Activated T-helper 2 cell treated with anti-CD3 and anti-CD28 coated beads, Interferon-gamma antibody, Interleukin-2, Interleukin-4, amounts not matched to agents 10 μg/mL and 5 μg/mL and 100 μg/mL, durations not matched to agents 14 hours and 24 hours and 36 hours (primary cell): ENCODE measurements at regions not wholly inside any gene's neighbourhood (a gene's known extent, or its start where the extent isn't known, plus 50 kb on each side); places are given as distances from the start of the nearest gene placed in this dataset.
"Not testable (repeated sequence)": the region's sequence is repeated elsewhere in the genome, so short reads cannot be mapped to it uniquely, and the experiment has no call there.

ENCODE experiments used
- DNase-seq: peaks from one replicate; pipeline ENCODE4 v3.0.0; 2021; ENCODE audit warnings: low spot score
- H3K27ac Mint-ChIP-seq: one replicate; pipeline ENCODE4 v1.8.0; 2021; ENCODE audit warnings: mixed read lengths
- H3K27me3 Mint-ChIP-seq: one replicate; pipeline ENCODE4 v1.8.0; 2021; ENCODE audit warnings: low read depth, mixed read lengths
- H3K36me3 Mint-ChIP-seq: one replicate; pipeline ENCODE4 v1.8.0; 2021; ENCODE audit warnings: low read depth, mixed read lengths
- H3K4me1 Mint-ChIP-seq: one replicate; pipeline ENCODE4 v1.8.0; 2021; ENCODE audit warnings: low read depth, mixed read lengths
- H3K4me3 Mint-ChIP-seq: one replicate; pipeline ENCODE4 v1.8.0; 2021; ENCODE audit warnings: low read depth, mild to moderate bottlenecking, moderate library complexity, mixed read lengths
- H3K9me3 Mint-ChIP-seq: one replicate; pipeline ENCODE4 v1.8.0; 2021; ENCODE audit warnings: mixed read lengths
- intact Hi-C: fragments of 100-400 bp; cut with micrococcal nuclease; formaldehyde crosslinking; loops from one replicate; pipeline ENCODE4 v1.15.1; 2023

GRCh38 chr5:41995193-41995592 lies 70.1 kb downstream of the FBXO4 start:
- intact Hi-C loops = no loop called here
- Mint-ChIP-seq H3K9me3 (peaks cover 5% of the 10 kb centered on the region), H3K36me3 (no peaks in the 10 kb centered on the region), H3K27me3 (peaks cover 8% of the 10 kb centered on the region), H3K4me3 (no peak overlapping the region), H3K4me1 (no peaks in the 10 kb centered on the region), H3K27ac (no peak overlapping the region)
- DNase-seq = no peak

DNA sequence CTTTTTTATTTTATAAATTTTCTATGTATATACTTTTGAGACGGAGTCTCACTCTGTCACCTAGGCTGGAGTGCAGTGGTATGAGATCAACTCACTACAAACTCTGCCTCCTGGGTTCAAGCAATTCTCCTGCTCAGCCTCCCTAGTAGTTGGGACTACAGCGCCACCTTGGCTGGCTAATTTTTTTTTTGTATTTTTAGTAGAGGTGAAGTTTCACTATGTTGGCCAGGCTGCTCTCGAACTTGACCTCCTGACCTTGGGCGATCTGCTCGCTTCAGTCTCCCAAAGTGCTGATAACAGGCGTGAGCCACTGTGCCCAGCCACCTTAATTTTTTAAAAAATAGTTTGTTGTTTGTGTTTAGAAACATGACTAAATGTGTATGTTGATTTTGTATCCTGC lies 76.6 kb downstream of the FBXO4 start:
- no peaks in the 10 kb centered on the region for H3K4me1 Mint-ChIP-seq
- H3K36me3 Mint-ChIP-seq = no peaks in the 10 kb centered on the region
- intact Hi-C loops = loop anchor here (10.0 kb wide), 1 partner anchor 763 kb away; no protein-coding TSS in a partner anchor
- H3K9me3 Mint-ChIP-seq = peaks cover 5% of the 10 kb centered on the region
- no peak for DNase-seq
- peaks cover 10% of the 10 kb centered on the region for H3K27me3 Mint-ChIP-seq
- no peak overlapping the region for H3K4me3 Mint-ChIP-seq
- no peak overlapping the region for H3K27ac Mint-ChIP-seq

DNA sequence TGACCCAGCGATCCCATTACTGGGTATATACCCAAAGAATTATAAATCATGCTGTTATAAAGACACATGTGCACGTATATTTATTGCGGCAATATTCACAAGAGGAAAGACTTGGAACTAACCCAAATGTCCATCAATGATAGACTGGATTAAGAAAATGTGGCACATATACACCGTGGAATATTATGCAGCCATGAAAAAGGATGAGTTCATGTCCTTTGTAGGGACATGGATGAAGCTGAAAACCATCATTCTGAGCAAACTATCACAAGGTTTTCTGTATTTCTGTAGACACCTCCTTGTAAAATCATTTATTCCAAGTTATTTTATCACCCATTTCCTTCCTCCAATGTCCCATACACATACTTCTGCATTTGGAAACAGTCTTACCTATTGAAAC lies 78.8 kb downstream of the FBXO4 start:
- not testable (repeated sequence) for H3K4me3 Mint-ChIP-seq, DNase-seq, H3K36me3 Mint-ChIP-seq, H3K9me3 Mint-ChIP-seq, H3K27ac Mint-ChIP-seq, H3K4me1 Mint-ChIP-seq
- intact Hi-C loops = loop anchor here (2.0 to 10.0 kb wide), 2 partner anchors 147 to 761 kb away; no protein-coding TSS in a partner anchor
- H3K27me3 Mint-ChIP-seq = peaks cover 10% of the 10 kb centered on the region

DNA sequence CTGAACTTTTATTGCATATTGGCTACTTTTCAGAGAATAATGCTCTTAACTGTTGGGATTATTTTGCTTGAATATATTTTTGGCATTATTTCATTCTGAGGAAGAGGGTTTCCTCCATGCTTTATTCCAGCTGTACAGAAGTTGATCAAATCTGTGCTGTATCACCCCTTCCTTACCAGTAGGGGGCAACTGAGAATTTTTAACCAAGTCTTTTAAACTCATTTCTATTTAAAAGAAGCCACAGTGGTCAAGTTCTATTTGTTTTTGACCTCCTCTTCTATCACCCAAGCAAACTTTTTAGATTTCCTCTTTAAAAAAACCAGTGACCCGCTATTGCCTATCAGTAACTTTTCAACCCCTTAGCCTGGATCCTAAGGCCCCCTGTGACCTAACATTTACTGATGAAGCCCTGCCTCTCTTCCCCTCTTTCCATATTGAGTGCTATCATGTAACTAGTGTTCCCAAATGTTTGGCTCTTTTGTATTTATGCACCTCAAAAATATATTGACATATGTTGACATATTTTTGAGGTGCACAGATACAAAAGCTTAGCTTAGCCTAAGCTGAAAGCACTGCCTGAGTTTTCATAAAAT lies 80.6 kb downstream of the FBXO4 start:
- H3K27ac Mint-ChIP-seq = no peak overlapping the region
- no peaks in the 10 kb centered on the region for H3K36me3 Mint-ChIP-seq
- H3K27me3 Mint-ChIP-seq = peaks cover 7% of the 10 kb centered on the region
- no peak overlapping the region for H3K4me3 Mint-ChIP-seq
- no peak for DNase-seq
- intact Hi-C loops = loop anchor here (2.0 to 10.0 kb wide), 2 partner anchors 149 to 759 kb away; no protein-coding TSS in a partner anchor
- no peaks in the 10 kb centered on the region for H3K4me1 Mint-ChIP-seq
- no peaks in the 10 kb centered on the region for H3K9me3 Mint-ChIP-seq

DNA sequence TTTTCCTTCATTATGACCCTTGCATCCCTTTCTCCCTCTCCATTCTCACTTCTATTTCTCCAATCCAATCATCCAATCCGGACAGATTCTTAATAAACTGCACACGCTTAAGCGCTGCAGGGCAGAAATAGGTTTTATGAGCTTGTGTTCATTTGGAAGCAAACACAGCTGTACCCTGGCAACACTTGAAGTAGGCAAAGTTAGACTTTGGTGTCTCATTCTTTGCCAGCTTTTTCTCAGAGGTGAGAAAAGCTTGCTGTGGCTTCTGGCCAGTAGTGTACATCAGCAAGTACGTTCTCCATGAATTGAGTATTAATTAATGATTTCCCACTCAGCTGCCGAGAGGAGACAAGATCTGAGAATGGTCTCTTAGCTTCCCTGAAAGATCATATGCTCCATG lies 88.5 kb downstream of the FBXO4 start:
- no peaks in the 10 kb centered on the region for H3K4me1 Mint-ChIP-seq
- DNase-seq = no peak
- H3K27ac Mint-ChIP-seq = no peak overlapping the region
- intact Hi-C loops = no loop called here
- no peak overlapping the region for H3K4me3 Mint-ChIP-seq
- no peaks in the 10 kb centered on the region for H3K36me3 Mint-ChIP-seq
- peaks cover 8% of the 10 kb centered on the region for H3K27me3 Mint-ChIP-seq
- no peaks in the 10 kb centered on the region for H3K9me3 Mint-ChIP-seq

DNA sequence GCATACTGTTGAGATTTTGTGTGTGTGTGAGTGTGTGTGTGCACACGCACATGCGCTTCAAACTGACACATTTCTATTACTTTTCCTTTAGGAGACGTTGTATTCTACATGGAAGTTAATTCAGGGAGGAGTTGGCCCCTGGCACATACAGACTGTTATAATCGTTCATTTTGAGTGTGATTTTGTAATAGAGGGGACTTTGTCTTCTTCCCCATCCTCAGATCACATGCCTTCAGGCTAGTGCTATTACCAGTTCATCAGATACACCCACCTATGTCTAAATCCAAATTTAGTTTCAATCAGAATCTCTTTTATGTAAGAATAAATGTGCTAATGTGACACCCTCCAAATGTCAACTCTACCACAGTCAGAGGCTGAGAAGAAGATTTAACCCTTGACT lies 90.2 kb downstream of the FBXO4 start:
- Mint-ChIP-seq H3K4me3 (no peak overlapping the region), H3K9me3 (no peaks in the 10 kb centered on the region), H3K27ac (no peak overlapping the region), H3K36me3 (no peaks in the 10 kb centered on the region), H3K4me1 (no peaks in the 10 kb centered on the region), H3K27me3 (peaks cover 9% of the 10 kb centered on the region)
- intact Hi-C loops = no loop called here
- no peak for DNase-seq

DNA sequence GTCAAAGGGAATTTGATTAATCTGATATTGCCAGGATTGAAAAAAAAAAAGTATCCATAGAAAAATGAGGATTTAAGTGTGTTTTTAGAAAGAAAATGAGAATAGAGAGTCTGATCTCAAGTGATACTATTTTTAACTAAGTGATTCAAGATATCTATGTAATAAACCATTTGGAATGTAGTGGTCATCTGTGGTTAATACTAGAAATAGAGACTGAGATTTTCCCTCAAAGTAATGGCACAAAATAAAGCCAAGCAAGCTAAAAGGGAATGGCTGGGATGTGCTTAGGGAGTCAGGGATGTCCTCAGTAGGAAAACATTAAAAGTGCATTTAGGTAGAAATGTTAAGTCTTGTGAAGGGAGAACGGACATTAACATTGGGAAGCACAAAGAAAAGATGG lies 90.6 kb downstream of the FBXO4 start:
- DNase-seq = no peak
- intact Hi-C loops = no loop called here
- no peaks in the 10 kb centered on the region for H3K4me1 Mint-ChIP-seq
- H3K9me3 Mint-ChIP-seq = no peaks in the 10 kb centered on the region
- H3K27me3 Mint-ChIP-seq = peaks cover 9% of the 10 kb centered on the region
- H3K4me3 Mint-ChIP-seq = no peak overlapping the region
- H3K36me3 Mint-ChIP-seq = no peaks in the 10 kb centered on the region
- no peak overlapping the region for H3K27ac Mint-ChIP-seq

DNA sequence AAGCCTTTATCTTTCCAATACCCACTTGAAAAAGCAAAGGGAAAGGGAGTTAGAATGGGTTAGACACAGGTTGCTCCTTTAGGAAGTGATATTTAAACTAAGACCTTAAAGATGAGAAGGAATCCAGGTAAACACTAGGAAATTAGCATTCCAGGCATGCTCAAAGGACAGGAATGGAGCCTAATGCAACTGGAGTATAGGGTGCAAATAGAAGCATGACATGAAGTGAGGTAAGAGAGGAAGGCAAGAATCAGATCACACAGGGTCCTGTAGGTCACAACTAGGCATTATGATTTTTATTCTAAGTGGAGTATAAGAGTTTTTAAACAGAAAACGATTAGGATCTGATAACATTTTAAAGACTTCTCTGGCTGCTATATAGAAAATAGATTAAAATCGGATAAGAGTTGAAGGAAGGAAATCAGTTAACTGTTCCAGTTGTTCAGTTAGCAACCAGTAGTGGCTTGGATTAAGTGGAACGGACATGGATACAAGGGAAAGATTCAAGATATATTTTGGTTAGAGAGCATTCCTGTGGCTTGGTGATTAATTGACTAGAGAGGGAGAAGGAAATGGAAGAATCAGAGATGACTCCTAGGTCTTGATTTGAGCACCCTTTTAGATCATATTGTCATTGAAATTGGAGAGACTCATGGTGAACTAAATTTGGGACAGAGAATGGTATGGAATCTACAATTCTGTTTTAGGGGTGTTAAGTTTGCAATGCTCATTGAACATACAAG lies 95.9 kb downstream of the FBXO4 start:
- H3K27ac Mint-ChIP-seq = no peak overlapping the region
- intact Hi-C loops = no loop called here
- H3K9me3 Mint-ChIP-seq = no peaks in the 10 kb centered on the region
- H3K36me3 Mint-ChIP-seq = no peaks in the 10 kb centered on the region
- H3K4me1 Mint-ChIP-seq = no peaks in the 10 kb centered on the region
- no peak overlapping the region for H3K4me3 Mint-ChIP-seq
- H3K27me3 Mint-ChIP-seq = peaks cover 15% of the 10 kb centered on the region
- no peak for DNase-seq

DNA sequence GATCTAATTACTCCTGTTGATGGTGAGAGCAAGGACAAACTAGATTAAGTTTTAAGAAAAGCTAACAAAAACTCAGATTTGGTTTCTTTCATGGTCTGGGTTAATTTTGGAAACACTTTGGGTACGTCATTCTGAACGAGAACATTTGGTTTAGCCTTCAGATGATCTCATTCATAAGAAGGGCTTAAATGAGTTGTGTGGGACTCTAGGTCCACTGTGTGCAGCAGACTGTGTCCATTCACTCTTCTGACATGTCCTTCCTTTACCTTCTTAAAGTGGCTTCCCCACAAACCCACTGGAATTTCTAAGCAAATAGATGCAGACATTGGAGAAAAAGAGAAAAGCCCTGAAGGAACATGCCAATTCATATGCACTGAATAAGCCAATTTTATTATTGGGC lies 96.8 kb downstream of the FBXO4 start:
- Mint-ChIP-seq H3K4me1 (no peaks in the 10 kb centered on the region), H3K27me3 (peaks cover 17% of the 10 kb centered on the region), H3K27ac (no peak overlapping the region), H3K4me3 (no peak overlapping the region), H3K36me3 (no peaks in the 10 kb centered on the region), H3K9me3 (no peaks in the 10 kb centered on the region)
- no peak for DNase-seq
- intact Hi-C loops = no loop called here

GRCh38 chr5:42022383-42022972 lies 97.4 kb downstream of the FBXO4 start:
- intact Hi-C loops = no loop called here
- no peaks in the 10 kb centered on the region for H3K4me1 Mint-ChIP-seq
- DNase-seq = no peak
- H3K36me3 Mint-ChIP-seq = no peaks in the 10 kb centered on the region
- H3K9me3 Mint-ChIP-seq = no peaks in the 10 kb centered on the region
- no peak overlapping the region for H3K4me3 Mint-ChIP-seq
- peaks cover 16% of the 10 kb centered on the region for H3K27me3 Mint-ChIP-seq
- no peak overlapping the region for H3K27ac Mint-ChIP-seq

- H3K27me3 Mint-ChIP-seq = peaks cover 12% of the 10 kb centered on the region
- no peaks in the 10 kb centered on the region for H3K36me3 Mint-ChIP-seq
- intact Hi-C loops = no loop called here
- no peaks in the 10 kb centered on the region for H3K4me1 Mint-ChIP-seq
- no peaks in the 10 kb centered on the region for H3K9me3 Mint-ChIP-seq
- H3K4me3 Mint-ChIP-seq = no peak overlapping the region
- no peak overlapping the region for H3K27ac Mint-ChIP-seq
- DNase-seq = no peak
Observed at GRCh38 chr5:42026446-42026845, 101.4 kb downstream of the FBXO4 start.

- H3K9me3 Mint-ChIP-seq = no peaks in the 10 kb centered on the region
- H3K4me1 Mint-ChIP-seq = no peaks in the 10 kb centered on the region
- no peaks in the 10 kb centered on the region for H3K36me3 Mint-ChIP-seq
- intact Hi-C loops = no loop called here
- no peak overlapping the region for H3K4me3 Mint-ChIP-seq
- DNase-seq = no peak
- H3K27ac Mint-ChIP-seq = no peak overlapping the region
- peaks cover 5% of the 10 kb centered on the region for H3K27me3 Mint-ChIP-seq
Observed at GRCh38 chr5:42032137-42032536, 107.1 kb downstream of the FBXO4 start.

GRCh38 chr5:42035526-42035925 lies 110.4 kb downstream of the FBXO4 start:
- Mint-ChIP-seq H3K27ac (no peak overlapping the region), H3K4me1 (no peaks in the 10 kb centered on the region), H3K27me3 (no peaks in the 10 kb centered on the region), H3K4me3 (no peak overlapping the region), H3K36me3 (no peaks in the 10 kb centered on the region), H3K9me3 (no peaks in the 10 kb centered on the region)
- DNase-seq = no peak
- intact Hi-C loops = no loop called here
